HG02885 (cell line): ENCODE measurements at regions not wholly inside any gene's neighbourhood (a gene's known extent, or its start where the extent isn't known, plus 50 kb on each side); places are given as distances from the start of the nearest gene placed in this dataset.

Source experiments
- ATAC-seq: cut with Tn5 transposase; IDR thresholded peaks from one replicate; pipeline ENCODE4 v1.9.1; 2021; ENCODE audit warnings: mild to moderate bottlenecking; ENCODE audit not compliant: unreplicated experiment, poor library complexity

GRCh38 chr2:733495-733894 is 56.3 kb upstream of the TMEM18 start:
- ATAC-seq, result no peak

- ATAC-seq, result no peak
These were observed 55.8 kb upstream of the TMEM18 start for GRCh38 chr2:733001-733400.

GRCh38 chr2:731711-732110 is 54.5 kb upstream of the TMEM18 start:
- no peak for ATAC-seq

- ATAC-seq, result no peak
These were observed 52.2 kb upstream of the TMEM18 start for GRCh38 chr2:729376-729861.

- ATAC-seq, result no peak
These were observed 51.0 kb upstream of the TMEM18 start for GRCh38 chr2:728165-728564.

GRCh38 chr2:727071-727470 is 49.9 kb upstream of the TMEM18 start:
- ATAC-seq, result peak; percentile 81
